Activated T-cell treated with anti-CD3 and anti-CD28 coated beads for 48 hours (primary cell): ENCODE measurements at regions not wholly inside any gene's neighbourhood (a gene's known extent, or its start where the extent isn't known, plus 50 kb on each side); places are given as distances from the start of the nearest gene placed in this dataset.

Source experiments
- DNase-seq: peaks from one replicate; pipeline ENCODE4 v3.0.0-alpha.2; 2020; ENCODE audit warnings: low read depth

DNA sequence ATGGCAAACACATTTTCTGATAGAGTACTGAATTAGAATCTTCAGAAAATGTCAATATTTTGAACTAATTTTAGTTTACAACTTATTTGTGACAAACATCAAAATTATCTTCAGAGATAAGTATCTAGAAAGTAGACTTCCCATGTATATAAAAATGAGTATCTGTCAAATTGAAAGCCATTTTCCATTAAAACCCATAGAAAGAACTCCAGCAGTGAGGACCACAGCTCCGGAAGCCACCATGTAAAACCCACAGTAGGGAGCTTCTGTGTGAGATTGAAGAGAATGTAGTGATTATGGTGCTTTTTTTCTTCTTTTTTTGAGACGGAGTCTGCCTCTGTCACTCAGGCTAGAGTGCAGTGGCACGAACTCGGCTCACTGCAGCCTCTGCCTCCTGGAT, 687.0 kb downstream of the TYW1 start:
- no peak for DNase-seq

DNA sequence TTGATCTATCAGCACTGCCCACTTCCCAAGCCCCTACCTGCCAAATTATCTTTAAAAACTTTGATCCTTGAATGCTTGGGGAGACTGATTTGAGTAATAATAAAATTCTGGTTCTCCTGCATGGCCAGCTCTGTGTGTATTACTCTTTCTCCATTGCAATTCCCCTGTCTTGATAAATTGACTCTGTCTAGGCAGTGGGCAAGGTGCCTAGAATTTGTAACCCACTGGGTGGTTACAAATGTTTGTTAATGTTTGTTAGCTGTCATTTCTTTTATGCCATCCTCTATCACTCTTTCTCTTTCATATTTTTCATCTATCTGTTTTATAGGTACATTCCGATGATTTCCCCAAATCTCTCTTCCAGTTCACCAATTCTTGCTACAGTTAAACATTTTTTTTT, 694.1 kb downstream of the TYW1 start:
- DNase-seq = no peak

DNA sequence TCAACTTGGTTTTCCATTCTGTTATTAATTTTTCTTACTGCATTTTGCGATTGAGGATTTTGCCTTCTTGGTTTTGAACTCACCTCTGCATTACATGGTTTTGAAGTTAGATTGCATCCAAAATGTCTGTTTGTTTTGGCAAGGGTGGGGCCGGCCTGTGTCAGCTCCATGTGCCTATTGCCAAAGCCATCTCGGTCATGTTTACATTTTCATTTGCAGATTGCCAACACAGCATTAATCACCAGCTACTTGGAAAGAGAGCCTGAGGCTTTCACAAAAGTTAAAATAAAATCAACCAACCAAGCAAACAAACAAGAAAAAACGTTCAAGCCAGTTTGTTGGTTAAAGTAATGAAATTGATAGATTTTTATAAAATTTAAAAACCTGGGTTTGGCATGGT, 695.8 kb downstream of the TYW1 start:
- DNase-seq = no peak

DNA sequence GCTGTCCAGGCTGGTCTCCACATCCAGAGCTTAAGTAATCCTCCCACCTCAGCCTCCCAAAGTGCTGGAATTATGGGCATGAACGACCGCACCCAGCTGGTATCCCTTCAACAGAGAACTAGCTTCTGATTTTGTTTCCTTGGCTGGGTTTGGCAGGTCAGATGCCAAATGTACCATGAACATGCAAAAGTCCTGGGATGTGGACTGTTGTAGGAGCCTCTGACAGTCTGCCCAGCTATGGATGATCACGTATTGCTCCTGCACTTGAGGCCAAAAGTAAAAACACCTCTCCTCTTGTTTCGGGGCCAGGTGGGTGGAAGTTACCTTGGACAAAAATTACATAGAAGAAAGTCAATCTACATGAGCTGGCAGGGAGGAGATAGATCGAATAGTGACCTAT, 699.5 kb downstream of the TYW1 start:
- DNase-seq = no peak

DNA sequence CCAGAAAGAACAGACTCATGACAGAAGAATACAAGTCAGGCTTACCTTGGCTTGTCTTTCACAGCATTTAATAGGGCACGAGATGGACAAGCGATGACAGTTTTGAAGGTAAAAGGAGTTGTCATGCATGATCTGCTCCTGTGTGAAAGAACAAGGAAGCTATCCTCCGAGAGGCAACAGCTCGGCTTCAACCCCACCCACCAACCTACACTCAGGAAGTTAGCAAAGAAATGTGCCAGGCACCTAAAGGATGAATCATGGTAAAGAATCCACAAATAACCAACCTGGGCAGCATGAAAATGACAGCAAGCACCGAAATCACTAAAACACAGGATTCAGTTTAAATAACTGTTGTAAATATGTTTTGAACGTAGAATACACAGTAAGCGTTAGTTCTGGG, 700.2 kb downstream of the TYW1 start:
- no peak for DNase-seq

DNA sequence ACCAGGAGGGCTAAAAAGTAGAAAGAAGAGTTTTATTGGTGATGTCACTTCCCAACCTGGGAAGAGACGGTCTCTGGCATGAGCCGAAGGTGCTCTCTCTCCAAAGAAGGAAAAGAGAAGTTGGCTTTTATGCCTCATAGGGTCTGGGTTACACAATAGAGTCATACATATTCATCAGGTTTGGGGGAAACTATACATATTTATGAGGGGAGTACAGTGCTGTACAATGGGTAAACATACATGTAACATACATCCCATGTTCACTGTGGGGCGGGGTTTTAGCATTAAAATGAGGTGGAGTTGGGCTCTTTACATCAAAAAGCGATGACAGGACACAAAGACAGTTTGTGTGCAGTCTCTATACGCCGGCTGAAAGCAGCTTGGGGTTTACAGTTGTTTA, 701.7 kb downstream of the TYW1 start:
- DNase-seq = no peak

DNA sequence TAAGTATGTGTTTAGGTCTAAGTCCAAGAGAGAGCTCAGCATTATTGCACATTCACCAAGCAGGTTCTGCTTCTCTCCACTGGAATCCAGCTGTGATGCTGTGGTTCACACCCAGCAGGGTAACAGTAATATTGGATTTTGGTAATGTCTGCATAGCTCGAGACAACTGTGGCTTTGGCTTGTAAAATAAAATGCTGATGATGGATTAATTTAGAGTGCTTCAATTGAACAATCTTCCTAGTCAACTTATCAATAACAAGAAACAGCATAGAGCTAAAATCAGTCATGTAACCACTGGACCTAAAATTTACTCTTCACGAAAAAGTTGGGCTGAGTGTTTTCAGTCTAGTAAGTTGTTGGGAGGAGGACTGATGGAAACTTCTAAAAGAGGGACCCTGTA, 709.2 kb downstream of the TYW1 start:
- DNase-seq = no peak

DNA sequence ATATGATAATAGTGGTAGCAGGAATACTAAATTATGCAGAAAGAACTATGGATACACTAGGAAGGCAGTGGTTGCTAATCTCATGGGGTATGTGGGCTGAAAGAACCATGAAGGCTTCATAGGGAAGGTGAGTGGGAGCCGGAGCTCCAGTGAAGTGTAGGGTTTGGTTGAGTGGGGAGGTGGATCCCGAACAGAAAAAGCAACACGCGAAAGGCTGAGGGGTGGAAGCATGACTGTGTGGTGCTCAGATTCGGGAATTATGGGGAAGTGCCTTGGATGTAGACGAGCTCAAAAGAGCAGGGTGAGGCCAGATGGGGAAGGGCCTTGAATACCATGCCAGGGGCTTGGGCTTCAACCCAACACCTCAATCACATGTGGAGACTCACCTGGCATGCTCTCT, 715.1 kb downstream of the TYW1 start:
- DNase-seq = no peak

DNA sequence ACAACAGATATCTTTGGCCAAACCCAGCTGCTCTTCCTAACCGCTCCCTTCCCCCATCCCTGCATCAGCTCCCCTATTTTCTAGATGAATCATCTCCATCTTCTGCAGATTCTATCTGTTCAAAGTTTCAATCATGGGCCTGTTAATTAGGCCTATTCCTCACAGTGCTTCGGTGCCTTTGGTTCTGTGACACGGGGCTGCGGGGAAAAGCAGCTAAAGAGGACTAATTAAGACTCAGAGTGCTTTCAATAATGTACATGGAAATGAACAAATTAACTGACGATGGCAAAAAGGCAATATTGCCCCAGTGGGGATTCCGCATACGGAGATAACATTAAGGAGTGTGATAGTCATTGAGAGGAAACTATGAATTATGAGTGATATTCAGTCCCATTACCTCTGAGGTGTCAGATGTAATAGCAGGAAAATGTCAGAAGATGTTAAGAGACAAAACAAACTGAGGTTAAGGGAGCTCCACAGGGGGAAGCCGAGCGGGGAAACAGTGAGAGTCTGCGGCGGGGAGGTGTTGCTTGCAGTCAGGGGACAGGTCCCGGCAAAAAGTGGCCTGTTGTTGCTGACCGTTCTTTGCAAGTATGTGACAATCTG, 716.9 kb downstream of the TYW1 start:
- no peak for DNase-seq

DNA sequence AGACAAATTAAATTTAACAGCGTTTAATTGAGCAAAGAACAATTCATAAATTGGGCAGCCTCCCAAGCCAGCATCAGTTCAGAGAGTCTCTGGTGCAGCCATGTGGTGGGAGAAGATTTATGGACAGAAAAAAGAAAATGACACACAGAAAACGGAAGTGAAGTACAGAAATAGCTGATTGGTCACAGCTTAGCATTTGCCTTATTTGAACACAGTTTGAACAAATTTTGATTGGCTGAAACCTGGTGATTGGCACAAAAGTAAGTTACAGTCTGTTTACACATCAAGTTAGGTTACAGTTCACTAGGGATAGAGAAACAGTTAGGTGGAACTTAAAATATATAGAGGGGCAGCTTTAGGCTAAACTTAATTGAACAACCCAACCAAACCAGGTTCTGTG, 720.1 kb downstream of the TYW1 start:
- no peak for DNase-seq

DNA sequence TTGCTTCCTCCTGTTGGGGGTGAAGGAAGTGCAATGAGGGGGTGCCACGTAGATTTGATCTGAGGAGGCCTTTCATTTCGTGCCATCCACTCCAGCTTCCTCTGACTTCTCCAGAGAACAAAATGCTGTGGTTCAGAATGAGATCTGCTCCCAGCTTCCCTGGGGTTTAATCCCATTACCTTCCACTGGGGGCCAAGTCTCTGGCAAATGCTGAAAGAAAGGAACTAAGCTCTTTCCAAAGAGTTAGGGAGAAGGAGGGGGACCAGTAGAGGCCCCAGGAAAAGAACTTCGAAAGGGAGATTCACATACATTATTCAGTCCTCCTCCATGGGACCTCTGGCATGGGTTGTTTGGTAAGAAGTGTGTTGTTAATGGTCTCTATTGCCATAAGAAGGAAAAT, 727.0 kb downstream of the TYW1 start:
- DNase-seq = no peak

DNA sequence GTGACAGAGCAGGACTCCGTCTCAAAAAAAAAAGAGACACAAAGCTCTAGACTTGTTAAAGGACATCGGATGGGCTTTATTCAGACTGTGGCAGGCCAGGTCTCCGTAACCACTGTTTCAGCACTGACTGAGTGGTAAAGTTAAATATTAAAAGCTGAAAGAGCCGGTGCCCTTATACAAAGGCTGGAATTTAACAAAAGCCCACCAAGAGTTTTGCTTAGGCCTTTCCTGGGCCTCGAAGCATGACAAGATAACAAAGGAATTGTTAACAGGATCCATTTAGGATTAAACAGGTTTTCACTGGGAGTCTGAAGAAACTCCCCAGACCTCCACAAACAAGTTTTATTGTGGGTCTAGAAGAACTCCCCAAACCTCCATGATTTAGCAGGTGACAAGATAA, 727.8 kb downstream of the TYW1 start:
- DNase-seq = no peak

DNA sequence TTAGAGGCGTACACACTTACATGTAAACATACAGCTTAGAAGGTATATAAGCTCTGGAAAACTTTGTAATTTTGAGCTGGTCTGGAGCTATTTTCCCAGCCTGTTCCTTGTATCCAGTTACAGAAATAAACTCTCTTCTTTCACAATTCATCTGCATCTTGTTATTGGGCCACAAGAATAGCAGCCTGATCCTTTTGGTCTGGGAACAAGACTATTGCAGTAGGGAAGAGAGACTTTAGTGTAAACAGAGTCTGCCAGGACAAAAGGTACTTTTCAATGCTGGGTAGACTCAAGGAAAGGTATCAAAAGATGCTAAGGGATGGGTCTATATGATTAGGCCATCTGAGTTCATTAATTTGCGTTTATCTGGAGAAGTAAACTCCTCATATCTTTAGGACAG, 728.3 kb downstream of the TYW1 start:
- DNase-seq = no peak

DNA sequence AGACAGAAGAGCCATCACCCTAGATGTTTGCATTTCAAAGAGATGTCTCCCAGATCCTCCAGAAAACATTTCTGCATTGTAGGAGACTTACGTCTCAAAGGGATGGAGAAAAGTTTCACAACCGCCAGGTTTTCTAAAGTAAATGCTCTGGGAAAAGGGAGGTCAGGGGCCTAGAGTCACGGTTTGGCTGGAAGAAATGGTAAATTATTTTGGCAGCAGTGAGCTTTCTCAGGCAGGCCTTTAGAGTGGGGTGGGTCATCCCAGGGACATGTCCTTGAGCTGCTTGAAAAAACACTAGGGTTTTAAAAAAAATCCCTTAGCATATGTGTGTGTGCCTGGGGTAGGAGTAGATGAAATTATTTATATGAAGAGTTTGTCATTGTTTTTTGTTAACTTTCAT, 728.8 kb downstream of the TYW1 start:
- no peak for DNase-seq

DNA sequence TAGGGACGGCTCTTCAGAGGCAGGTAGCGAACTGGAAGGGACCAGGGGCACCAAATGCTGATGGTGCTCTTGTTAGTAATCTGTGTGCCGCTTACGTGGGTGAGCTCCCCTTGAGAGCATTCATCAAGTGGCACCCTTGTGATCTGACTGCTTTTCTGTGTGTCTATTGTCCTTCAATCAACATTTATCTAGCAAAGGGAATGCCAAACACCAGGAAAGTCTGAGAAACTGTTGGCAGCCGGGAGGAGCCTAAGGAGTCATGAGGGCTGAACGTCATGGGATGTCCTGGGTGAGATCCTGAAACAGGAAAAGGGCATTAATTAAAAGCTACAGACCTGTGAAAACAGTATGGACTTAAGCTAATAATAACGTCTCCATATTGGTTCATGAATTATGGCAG, 733.1 kb downstream of the TYW1 start:
- no peak for DNase-seq

DNA sequence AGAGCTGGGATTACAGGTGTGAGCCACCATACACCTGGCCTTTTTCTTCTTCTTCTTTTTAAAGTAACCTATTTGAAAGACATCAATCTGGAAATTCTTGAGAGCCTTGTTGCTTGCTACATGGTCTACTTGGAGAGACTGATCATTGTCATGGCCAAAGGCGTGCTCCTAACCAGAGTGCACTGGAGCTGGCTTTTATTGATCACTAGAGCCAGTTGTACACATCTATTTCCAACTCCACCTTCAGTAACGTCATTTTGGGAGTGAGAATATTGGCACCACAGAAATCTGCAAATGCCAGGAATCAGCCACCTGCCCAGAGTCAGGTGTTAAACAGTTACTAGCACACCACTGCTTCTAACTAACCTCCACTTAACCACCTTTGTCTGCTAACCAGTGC, 735.1 kb downstream of the TYW1 start:
- DNase-seq = no peak

DNA sequence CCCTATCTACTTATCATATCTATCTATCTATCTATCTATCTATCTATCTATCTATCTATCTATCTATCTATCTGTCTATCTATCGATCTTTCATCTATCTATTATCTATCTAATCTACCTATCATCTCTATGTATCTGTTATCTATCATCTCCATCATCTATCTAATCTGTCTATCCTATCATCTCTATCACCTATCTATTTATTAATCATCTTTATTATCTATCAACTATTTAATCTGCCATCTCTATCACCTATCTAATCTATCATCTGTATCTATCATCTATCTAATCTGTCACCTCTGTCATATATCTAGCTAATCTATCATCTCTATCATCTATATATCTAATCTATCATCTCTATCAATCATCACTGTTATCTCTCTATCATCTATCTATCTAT, 736.3 kb downstream of the TYW1 start:
- no peak for DNase-seq

DNA sequence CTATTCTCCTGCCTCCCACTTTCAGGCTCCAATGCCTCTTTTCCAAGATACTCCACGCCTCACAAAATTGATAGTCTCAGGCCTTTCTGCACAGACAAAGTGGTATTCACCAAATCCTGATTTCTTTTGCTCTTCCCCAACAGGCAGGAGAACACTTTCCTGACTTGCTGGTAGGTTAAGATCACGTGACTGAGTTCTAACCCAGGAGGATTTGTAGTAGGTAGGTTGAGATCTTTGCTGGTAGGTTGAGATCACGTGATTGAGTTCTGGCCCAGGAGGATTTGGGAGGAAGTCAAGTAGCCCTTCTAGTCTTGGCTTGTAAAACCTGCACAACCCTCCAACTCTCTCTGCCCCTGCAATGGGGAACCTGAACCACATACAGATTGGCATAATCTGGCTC, 741.5 kb downstream of the TYW1 start:
- DNase-seq = no peak

DNA sequence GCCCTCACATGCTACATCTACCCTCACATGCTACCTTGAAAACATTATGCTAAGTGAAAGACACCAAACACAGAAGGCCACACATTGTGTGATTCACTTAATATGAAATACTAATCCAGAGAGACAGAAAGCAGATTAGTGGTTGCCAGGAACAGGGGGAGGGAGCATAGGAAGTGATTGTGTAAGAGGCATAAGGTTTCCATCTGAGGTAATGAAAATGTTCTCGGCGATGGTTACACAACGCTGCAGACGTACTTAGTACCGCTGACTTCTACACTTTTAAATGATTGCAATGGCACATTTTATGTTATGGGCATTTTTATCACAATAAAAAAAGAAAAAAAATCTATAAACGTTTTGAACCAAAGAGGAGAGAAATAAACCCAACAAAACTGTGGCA, 742.3 kb downstream of the TYW1 start:
- no peak for DNase-seq

DNA sequence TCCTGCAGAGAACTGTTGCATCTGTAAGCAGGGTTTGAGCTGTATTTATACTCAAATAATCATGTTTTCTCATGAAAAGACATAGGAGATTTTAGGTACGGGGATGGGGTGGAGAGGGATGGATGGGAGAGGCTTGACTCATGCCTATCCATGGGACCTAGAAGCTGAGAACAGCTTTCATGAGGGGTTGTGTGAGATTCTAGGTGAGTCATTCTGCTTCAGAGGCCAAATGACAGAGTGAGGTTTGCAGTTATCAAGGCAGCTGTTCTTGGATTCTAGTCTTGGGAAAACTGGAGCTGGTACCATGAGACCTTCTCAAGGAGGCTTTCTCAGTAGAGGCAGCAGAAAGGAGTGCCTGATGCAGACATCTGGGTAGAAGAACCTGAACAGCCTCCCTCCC, 746.9 kb downstream of the TYW1 start:
- DNase-seq = no peak

DNA sequence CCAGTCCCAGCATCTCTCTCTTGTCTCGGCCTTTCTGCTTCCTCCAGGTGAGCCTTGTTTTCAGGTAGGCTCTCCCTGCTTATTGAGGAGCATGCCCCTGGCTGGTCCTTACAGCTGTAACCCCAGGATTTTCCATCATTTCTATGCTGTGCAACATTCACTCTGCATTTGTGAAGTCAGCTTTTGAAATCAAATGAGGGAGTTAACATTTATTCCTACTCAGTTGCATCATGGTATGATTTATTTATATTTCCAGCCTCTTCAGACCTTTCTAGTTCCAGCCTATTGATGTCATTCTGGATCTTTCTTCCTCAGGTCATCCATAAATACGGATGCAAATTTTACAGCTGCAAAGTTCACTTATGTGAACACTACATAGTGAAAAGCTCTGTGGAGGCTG, 755.6 kb downstream of the TYW1 start:
- DNase-seq = no peak

DNA sequence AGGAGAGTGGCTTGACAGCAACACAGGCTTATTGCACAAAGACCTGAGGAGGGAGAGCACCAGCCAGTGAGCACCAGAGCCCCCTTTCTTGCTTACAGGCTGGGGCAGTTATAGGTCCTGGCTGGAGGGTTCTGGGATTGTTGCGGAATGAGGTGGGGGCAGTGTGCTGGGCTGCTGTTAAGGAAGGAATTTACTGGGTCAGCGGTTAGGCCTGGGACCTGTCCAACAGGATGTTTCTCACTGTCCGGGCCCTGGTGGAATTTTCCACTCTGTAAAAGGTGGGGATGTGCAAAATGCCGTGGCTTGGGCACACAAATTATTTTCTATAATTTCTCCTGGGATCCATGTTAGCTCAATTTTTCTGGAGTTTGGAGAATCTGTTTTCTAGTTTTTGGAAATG, 757.3 kb downstream of the TYW1 start:
- no peak for DNase-seq

DNA sequence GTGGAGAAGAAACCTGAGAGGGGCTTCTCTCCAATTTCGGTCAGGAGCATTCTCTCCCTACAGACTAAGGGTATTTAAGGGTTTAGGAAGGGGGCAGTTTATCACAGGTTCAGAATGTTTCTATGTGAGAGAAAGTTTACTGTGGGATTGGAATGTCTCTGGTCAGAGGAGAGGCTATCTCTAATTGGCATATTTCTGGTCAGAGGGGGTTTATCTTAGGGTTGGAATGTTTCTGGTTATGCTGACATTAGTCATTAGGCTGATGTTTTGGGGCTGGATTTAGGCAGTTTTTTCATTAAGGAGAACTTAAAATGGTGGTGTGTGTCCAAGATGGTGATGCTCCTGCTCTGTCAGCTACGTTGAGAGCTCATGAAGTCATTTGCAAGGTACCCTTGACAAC, 758.0 kb downstream of the TYW1 start:
- no peak for DNase-seq

DNA sequence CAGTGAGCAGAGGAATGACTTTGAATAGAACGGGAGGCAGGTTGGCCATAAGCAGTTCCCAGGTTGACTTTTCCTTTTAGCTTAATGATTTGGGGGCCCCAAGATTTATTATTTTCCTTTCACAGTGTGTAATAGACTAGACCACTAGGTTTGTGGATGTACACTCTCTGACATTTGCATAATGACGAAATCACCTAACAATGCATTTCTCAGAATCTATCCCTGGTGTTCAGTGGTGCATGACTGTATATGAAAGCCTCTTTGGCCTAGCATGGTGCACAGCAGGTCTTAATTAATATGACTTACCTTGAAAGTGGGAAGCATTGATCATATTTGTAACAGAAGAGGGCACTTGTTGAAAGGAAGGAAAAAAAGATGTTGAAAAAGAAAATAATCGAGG, 761.9 kb downstream of the TYW1 start:
- DNase-seq = no peak

DNA sequence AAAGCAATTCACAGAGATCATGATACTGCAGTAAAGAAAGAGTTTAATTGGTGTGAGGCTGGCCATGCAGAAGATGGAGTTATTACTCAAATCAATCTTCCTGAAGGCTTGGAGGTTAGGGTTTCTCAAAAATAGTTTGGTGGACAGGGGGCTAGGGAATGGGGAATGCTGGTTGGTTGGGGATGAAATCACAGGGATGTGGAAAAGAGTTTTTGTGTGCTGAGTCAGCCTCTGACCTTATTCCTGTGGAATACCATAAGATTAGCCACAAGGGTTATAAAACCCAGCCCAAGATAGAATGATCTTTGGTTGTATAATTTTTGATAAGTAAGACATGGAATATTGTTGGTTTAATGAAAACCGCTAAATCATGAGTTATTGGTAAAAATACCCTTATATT, 764.3 kb downstream of the TYW1 start:
- no peak for DNase-seq
